Heart left ventricle (tissue), 13 donors: ENCODE measurements at regions not wholly inside any gene's neighbourhood (a gene's known extent, or its start where the extent isn't known, plus 50 kb on each side); places are given as distances from the start of the nearest gene placed in this dataset.

Experiments used
- CTCF ChIP-seq, 12 donors: fragments of 200-600 bp; sonication (generic) in 4 of 12; IDR thresholded peaks; one replicate each; pipeline versions ENCODE4 v1.5.0 to v1.8.0; 2018 to 2022; ENCODE audit warnings: antibody characterized with exemption in 12 of 12, mild to moderate bottlenecking in 5 of 12
- POLR2A ChIP-seq, 2 donors: fragments of 450-650 bp; IDR thresholded peaks; one replicate each; pipeline ENCODE4 v1.6.1; 2017; ENCODE audit warnings: antibody characterized with exemption in 2 of 2, mild to moderate bottlenecking in 2 of 2, moderate library complexity in 2 of 2
- donor health status: ischemic (EF 13 %, LVEDD 7.1; RV severe dilation, severe dysfunction).
- donor health status: DM: no; HTN: yes; CAD: no.
- donor health status: DM: no; HTN: no; CAD: no.
- donor health status: ischemic (EF 25% LVEDD 6.9; RV normal size, moderate dysfunction).
- donor health status: ischemic (EF 25% LVEDD 5.7; RV mildly dilated, moderate dysfunction).
- donor health status: ischemic (EF 35%, LVEDD 5.7; RV mildly dilated, moderate dysfunction).
- donor health status: nonischemic (EF 11% LVEDD 7.7; RV severe dilation, severe dysfunction).
- donor health status: DM: yes; HTN: yes; CAD: no.
- donor health status: PGD.
- donor health status: ischemic (EF 29% LVEDD 5.4; RV normal size, mild dysfunction).
- donor health status: nonischemic (EF 23%, LVEDD 6.1; RV moderate dilation, normal function).

- TF ChIP-seq CTCF (IDR thresholded peaks at IDR 0.05) (no peak), POLR2A (IDR thresholded peaks at IDR 0.05) (no peak)
Observed at GRCh38 chr1:8189931-8190483, 127.9 kb upstream of the SLC45A1 start.
